Peyer's patch (tissue), 4 donors: ENCODE measurements at regions not wholly inside any gene's neighbourhood (a gene's known extent, or its start where the extent isn't known, plus 50 kb on each side); places are given as distances from the start of the nearest gene placed in this dataset.
A peak's percentile ranks its signal among the peaks of the same experiment; 100 is the strongest.
"Not testable (repeated sequence)": the region's sequence is repeated elsewhere in the genome, so short reads cannot be mapped to it uniquely, and the experiment has no call there.

ENCODE experiments used
- DNase-seq, 3 donors: peaks; one replicate each; pipeline ENCODE4 v3.0.0-alpha.2; 2017 to 2019
- H3K27ac ChIP-seq, 4 donors: fragments of 200-600 bp; sonication (generic); one replicate each; pipeline ENCODE4 v1.5.1; 2016 to 2019
- H3K27me3 ChIP-seq, 2 donors: fragments of 200-600 bp; sonication (generic); one replicate each; pipeline ENCODE4 v1.5.1; 2019
- H3K36me3 ChIP-seq, 3 donors: fragments of 200-600 bp; sonication (generic); one replicate each; pipeline ENCODE4 v1.5.1; 2016 to 2019
- H3K4me1 ChIP-seq, 4 donors: fragments of 200-600 bp; sonication (generic); one replicate each; pipeline ENCODE4 v1.5.1; 2016 to 2019
- H3K4me3 ChIP-seq, 4 donors: fragments of 200-600 bp; sonication (generic); 1 replicate in 3 of 4; 2 replicates in 1 of 4; pipeline ENCODE4 v1.5.1; 2016 to 2019; ENCODE audit warnings: mild to moderate bottlenecking in 1 of 4
- H3K9me3 ChIP-seq, 4 donors: fragments of 200-600 bp; sonication (generic); one replicate each; pipeline ENCODE4 v1.5.1; 2016 to 2019; ENCODE audit warnings: mild to moderate bottlenecking in 1 of 4
- CTCF ChIP-seq, 6 experiments: fragments of 450-650 bp in 4 of 6; fragments of 200-600 bp in 2 of 6; sonication (generic) in 1 of 6; IDR thresholded peaks; one replicate each; pipeline ENCODE4 v1.5.1; 2017 to 2019; ENCODE audit warnings: antibody characterized with exemption in 6 of 6, mild to moderate bottlenecking in 3 of 6, moderate library complexity in 1 of 6
- POLR2A ChIP-seq, 2 donors: fragments of 450-650 bp; IDR thresholded peaks; one replicate each; pipeline ENCODE4 v1.5.1; 2017; ENCODE audit warnings: antibody characterized with exemption in 2 of 2, mild to moderate bottlenecking in 2 of 2, moderate library complexity in 2 of 2

- Histone ChIP-seq H3K27me3 (no peaks in the 10 kb centered on the region), H3K4me3 (no peak overlapping the region), H3K36me3 (no peaks in the 10 kb centered on the region), H3K9me3 (no peaks in the 10 kb centered on the region), H3K27ac (no peak overlapping the region), H3K4me1 (no peaks in the 10 kb centered on the region)
- TF ChIP-seq POLR2A (IDR thresholded peaks at IDR 0.05), result no peak
- peak in 1 of 6 experiments; percentile 16 for TF ChIP-seq CTCF (IDR thresholded peaks at IDR 0.05)
- no peak for DNase-seq
These were observed 73.7 kb upstream of the MARK1 start for GRCh38 chr1:220454155-220454777.

GRCh38 chr1:220453371-220453770, 74.6 kb upstream of the MARK1 start:
- Histone ChIP-seq H3K4me3 (no peak overlapping the region), H3K27ac (no peak overlapping the region), H3K36me3 (no peaks in the 10 kb centered on the region), H3K27me3 (no peaks in the 10 kb centered on the region), H3K9me3 (no peaks in the 10 kb centered on the region), H3K4me1 (no peaks in the 10 kb centered on the region)
- no peak for TF ChIP-seq CTCF (IDR thresholded peaks at IDR 0.05)
- DNase-seq, result no peak

- H3K9me3 ChIP-seq, result no peaks in the 10 kb centered on the region
- H3K36me3 ChIP-seq, result no peaks in the 10 kb centered on the region
- no peak overlapping the region for H3K27ac ChIP-seq
- no peaks in the 10 kb centered on the region for H3K27me3 ChIP-seq
- TF ChIP-seq POLR2A (IDR thresholded peaks at IDR 0.05) (no peak), CTCF (IDR thresholded peaks at IDR 0.05) (no peak)
- no peak overlapping the region for H3K4me3 ChIP-seq
- no peaks in the 10 kb centered on the region for H3K4me1 ChIP-seq
- DNase-seq, result peak in 1 of 3 donors; percentile 58
These were observed 76.4 kb upstream of the MARK1 start for GRCh38 chr1:220451532-220451931.

GRCh38 chr1:220450927-220451326, 77.0 kb upstream of the MARK1 start:
- DNase-seq, result no peak
- H3K4me1 ChIP-seq, result no peaks in the 10 kb centered on the region
- H3K27me3 ChIP-seq, result no peaks in the 10 kb centered on the region
- H3K27ac ChIP-seq, result no peak overlapping the region
- no peaks in the 10 kb centered on the region for H3K9me3 ChIP-seq
- no peak overlapping the region for H3K4me3 ChIP-seq
- H3K36me3 ChIP-seq, result no peaks in the 10 kb centered on the region
- TF ChIP-seq POLR2A (IDR thresholded peaks at IDR 0.05) (no peak), CTCF (IDR thresholded peaks at IDR 0.05) (no peak)

- no peak for DNase-seq
- no peaks in the 10 kb centered on the region for H3K36me3 ChIP-seq
- no peak overlapping the region for H3K4me3 ChIP-seq
- no peaks in the 10 kb centered on the region for H3K27me3 ChIP-seq
- no peak overlapping the region for H3K27ac ChIP-seq
- H3K9me3 ChIP-seq, result peaks cover 0 to 5% (median 0%) of the 10 kb centered on the region in 4 donors
- no peak for TF ChIP-seq POLR2A (IDR thresholded peaks at IDR 0.05)
- no peak for TF ChIP-seq CTCF (IDR thresholded peaks at IDR 0.05)
- H3K4me1 ChIP-seq, result no peaks in the 10 kb centered on the region
These were observed 79.7 kb upstream of the MARK1 start for GRCh38 chr1:220448217-220448616.

GRCh38 chr1:220444586-220444985, 83.3 kb upstream of the MARK1 start:
- not testable (repeated sequence) for H3K27me3 ChIP-seq, H3K4me3 ChIP-seq, H3K27ac ChIP-seq, H3K36me3 ChIP-seq, DNase-seq, H3K9me3 ChIP-seq, H3K4me1 ChIP-seq
